DND-41 (cell line): ENCODE measurements at regions not wholly inside any gene's neighbourhood (a gene's known extent, or its start where the extent isn't known, plus 50 kb on each side); places are given as distances from the start of the nearest gene placed in this dataset.

Experiments used
- CTCF ChIP-seq: IDR thresholded peaks from 2 replicates; pipeline ENCODE4 v1.5.1; 2012; ENCODE audit warnings: borderline replicate concordance, low read length, moderate library complexity, mild to moderate bottlenecking; ENCODE audit not compliant: poor library complexity, severe bottlenecking; ENCODE audit errors: extremely low read depth
- EZH2 ChIP-seq: IDR thresholded peaks from 3 replicates; pipeline ENCODE4 v1.6.1; 2012; ENCODE audit warnings: borderline replicate concordance, low read depth, mild to moderate bottlenecking, moderate library complexity, low read length, inconsistent platforms; ENCODE audit not compliant: severe bottlenecking

- TF ChIP-seq CTCF (no peak), EZH2 (no peak)
Measured at GRCh38 chr17:31731118-31731517, 127.9 kb downstream of the COPRS start.
